ENCODE measurements at regions not wholly inside any gene's neighbourhood (a gene's known extent, or its start where the extent isn't known, plus 50 kb on each side); places are given as distances from the start of the nearest gene placed in this dataset.
"Not testable (repeated sequence)": the region's sequence is repeated elsewhere in the genome, so short reads cannot be mapped to it uniquely, and the experiment has no call there.

DNA sequence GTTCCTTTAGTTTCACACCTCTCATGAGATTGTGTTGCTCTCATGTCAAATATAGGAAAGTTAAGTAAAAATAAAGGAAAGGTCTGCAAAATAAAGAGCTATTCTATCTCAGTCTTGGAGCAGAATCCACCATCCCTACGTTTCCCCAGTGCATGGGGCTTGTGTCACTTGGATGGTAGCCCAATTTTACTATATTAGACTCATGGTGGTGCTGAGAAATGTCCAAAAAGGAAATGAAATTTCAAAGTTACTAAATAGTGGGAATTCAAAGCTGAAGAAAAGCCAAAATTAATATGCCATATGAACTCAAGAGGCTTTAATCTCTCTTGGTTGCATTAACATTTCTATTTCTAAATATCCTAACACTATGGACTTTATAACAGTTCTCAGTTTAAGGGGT, 1283.3 kb upstream of the GJE1 start:
- no peak for DNase-seq

DNA sequence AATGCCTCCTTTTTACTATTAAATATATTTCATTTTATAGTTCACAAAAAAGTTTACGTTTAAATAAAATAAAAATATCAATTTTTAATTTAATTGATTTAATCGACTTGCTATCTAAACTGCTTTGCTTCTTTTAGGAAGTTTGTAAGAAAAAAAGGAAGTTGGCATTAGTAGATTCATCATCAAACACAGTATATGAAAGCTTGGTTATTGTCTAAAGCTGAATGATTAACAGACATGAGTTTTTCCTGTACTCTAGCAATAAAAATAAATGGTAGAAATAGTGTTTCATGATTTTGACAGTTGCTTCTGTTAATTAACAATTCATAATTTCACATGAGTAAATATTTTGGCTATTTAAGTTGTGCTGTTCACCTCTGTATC, 1285.5 kb upstream of the GJE1 start:
- DNase-seq: no peak

DNA sequence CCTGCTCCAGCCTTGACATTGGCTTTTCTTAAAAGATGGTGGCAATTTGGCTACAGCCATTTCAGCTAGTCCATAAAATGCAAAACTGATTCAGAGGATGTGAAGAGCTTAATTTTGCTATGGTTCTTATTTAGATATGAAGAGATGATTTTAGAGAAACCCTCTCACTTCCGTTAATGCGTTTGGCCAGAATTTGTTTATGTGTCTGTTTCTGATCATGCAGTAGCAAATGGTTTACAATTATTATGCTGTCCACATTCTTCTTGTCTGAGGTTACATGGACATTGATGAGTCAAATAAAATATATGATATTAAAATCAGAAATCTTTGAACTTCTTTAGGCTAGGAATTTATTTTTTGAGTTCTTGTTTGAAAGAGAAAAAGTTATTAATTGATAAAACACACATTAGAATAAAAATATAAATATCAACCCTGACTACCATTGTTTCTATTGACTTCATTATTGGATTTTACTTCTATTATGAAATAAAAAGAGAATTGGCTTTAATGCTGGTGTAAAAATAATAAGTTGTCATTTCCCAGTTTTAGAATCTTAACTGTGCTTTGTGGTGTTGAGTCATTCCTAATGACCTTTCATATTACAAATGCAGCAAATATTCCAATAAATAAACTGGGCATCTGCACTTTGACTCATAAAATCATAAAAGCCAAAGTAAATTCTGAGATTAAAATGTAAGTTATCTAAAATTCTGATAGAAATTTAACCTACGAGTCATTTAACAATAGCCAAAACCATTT, 1286.0 kb upstream of the GJE1 start:
- DNase-seq: no peak

DNA sequence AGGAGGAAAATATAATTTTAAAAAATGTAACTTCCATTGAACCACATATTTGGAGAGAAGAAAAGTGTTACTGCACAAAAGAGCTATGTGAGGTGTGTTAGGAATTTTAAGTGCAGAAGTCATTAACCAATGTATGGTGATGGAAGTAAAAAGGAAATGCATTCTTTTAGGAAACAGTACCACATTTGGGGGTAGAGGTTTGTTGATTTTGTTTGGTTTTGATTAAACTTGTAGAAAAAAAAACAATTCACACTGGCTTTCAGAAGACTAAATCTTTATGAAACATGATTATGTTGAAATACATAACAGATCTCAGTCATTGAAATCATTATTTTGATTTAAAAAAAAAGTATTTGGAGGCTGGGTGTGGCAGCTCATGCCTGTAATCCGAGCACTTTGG, 1287.0 kb upstream of the GJE1 start:
- no peak for DNase-seq

DNA sequence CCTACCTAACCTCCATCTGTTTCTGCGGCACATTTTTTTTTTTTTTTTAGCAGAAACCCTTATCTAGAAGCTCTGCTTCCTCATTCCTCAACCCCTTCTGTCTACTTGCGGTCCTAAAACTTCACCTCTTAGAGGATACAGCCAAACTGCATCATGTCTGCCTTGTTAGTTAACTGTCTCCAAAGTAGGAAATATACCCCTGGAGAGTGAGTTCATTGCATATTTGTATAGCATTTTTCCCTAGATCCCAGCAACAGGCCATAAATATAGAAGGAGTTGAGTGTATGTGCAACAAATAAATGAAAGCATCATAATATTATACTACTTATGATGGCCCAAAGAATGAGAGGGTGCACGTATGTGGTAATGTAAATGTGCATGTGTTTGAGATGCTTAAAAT, 1288.6 kb upstream of the GJE1 start:
- DNase-seq: no peak

GRCh38 chr6:140833408-140833807, 1299.3 kb upstream of the GJE1 start:
- no peak for DNase-seq

GRCh38 chr6:140830666-140831065, 1302.1 kb upstream of the GJE1 start:
- no peak for DNase-seq

GRCh38 chr6:140828856-140829255, 1303.9 kb upstream of the GJE1 start:
- DNase-seq: no peak

- DNase-seq: no peak
Measured at GRCh38 chr6:140827593-140827992, 1305.1 kb upstream of the GJE1 start.

- DNase-seq: no peak
Measured at GRCh38 chr6:140825731-140826130, 1307.0 kb upstream of the GJE1 start.

DNA sequence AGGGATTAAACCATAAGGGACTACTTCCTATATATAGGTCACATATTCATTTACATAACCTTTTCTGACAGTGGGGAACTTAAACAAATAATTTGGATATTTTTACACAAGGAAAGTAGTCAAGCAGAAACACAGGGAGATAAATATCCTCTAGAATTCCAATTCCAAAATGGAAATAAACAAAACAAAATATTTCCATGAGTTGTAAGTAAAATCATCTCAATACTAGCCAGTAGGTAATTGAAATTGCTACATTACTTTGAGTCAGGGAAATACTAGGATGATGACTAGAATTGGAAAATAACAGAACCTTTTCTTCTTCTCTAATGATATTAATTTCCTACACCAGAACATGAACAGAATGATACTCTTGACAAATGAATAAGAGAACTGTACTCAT, 1308.1 kb upstream of the GJE1 start:
- DNase-seq: no peak

- DNase-seq: no peak
Measured at GRCh38 chr6:140821196-140821595, 1311.5 kb upstream of the GJE1 start.

- no peak for DNase-seq
Measured at GRCh38 chr6:140817176-140817575, 1315.5 kb upstream of the GJE1 start.

DNA sequence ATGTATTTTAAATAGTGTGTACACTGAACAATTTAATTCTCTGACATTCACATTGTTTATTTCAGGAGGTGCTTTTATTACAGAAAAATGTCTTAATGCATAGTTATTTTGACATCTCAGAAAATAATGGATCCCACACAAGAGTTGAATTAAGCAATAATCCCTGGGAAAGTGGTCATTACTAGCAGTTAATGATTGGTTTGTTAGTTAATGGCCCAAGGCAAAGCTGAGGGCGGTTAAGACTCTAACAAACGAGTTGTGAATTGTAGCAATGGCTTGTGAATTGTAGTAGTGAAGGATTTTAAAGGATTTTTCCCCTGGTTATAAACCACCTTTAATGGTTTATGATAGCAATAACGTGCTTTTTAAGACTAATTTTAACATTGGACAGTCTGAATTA, 1316.0 kb upstream of the GJE1 start:
- DNase-seq: no peak

DNA sequence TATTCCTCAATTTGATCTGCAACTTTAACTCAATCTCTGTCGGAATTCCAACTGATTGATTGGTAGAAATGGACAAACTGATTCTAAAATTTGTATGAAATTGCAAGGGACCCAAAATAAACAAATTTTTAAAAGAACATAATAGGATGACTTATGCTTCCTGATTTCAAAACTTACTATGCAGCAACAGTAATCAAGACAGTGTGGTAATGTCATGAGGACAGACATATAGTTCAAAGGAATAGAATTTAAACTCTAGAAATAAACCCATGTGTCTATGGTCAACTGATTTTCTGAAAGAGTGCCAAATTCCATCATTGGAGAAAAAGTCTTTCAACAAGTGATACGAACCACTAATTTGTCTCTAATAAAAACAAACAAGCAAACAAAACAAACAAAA, 1320.1 kb upstream of the GJE1 start:
- no peak for DNase-seq

- DNase-seq: no peak
Measured at GRCh38 chr6:140811642-140812041, 1321.1 kb upstream of the GJE1 start.

DNA sequence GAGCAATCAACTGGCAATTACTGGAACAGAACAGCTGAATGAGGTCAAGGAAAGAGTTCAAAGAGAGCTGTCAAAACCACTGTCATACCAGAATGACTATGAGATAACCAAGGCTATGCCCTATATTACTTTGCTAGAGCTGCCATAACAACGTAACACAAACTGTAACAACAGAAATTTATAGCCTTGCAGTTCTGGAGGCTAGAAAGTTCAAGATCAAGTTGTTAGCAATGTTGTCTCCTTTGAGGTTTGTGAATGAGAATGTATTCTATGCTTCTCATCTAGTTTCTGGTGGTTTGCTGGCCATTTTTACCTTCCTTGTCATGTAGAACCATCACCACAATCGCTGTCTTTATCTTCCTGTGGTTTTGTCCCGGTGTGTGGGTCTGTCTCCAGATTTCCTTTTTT, 1323.0 kb upstream of the GJE1 start:
- DNase-seq: no peak

- no peak for DNase-seq
Measured at GRCh38 chr6:140806431-140806830, 1326.3 kb upstream of the GJE1 start.

- DNase-seq: no peak
Measured at GRCh38 chr6:140794544-140794943, 1338.2 kb upstream of the GJE1 start.

- DNase-seq: no peak
Measured at GRCh38 chr6:140790109-140790508, 1342.6 kb upstream of the GJE1 start.

DNA sequence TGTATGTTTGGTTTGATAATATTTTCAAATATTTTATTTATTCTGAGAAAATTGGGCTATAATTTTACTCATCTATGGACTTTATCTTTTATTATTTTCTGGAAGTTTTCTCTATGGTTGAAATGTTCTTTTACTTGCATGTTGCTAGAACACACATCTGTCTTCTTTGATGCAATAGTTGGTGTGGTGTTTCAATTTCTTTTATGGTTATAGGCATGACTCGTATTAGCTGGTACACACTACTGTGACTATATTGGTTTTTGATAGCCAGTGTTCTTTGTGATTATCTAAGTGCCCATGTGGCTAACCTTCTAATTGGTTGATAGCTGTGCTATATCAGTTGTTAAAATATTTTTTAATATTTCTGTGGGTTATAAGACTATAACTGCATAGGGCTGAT, 1343.3 kb upstream of the GJE1 start:
- DNase-seq: no peak

- no peak for DNase-seq
Measured at GRCh38 chr6:140785926-140786325, 1346.8 kb upstream of the GJE1 start.

GRCh38 chr6:140784573-140784972, 1348.2 kb upstream of the GJE1 start:
- DNase-seq: no peak

GRCh38 chr6:140783504-140783903, 1349.2 kb upstream of the GJE1 start:
- not testable (repeated sequence) for DNase-seq

GRCh38 chr6:140782941-140783340, 1349.8 kb upstream of the GJE1 start:
- no peak for DNase-seq

All from NCI-H510A (cell line).